ENCODE measurements at regions not wholly inside any gene's neighbourhood (a gene's known extent, or its start where the extent isn't known, plus 50 kb on each side); places are given as distances from the start of the nearest gene placed in this dataset.

- TF ChIP-seq POLR2A (IDR thresholded peaks at IDR 0.05; ENCODE audit: low read depth, low read length): no peak
- no peak for TF ChIP-seq TAF1 (IDR thresholded peaks at IDR 0.05; ENCODE audit: borderline replicate concordance, low read depth, low read length)
These were observed 83.5 kb downstream of the MAP1LC3B2 start for GRCh38 chr12:116642683-116643082.

Data from GM12892 (cell line).